ENCODE measurements at regions not wholly inside any gene's neighbourhood (a gene's known extent, or its start where the extent isn't known, plus 50 kb on each side); places are given as distances from the start of the nearest gene placed in this dataset.

DNA sequence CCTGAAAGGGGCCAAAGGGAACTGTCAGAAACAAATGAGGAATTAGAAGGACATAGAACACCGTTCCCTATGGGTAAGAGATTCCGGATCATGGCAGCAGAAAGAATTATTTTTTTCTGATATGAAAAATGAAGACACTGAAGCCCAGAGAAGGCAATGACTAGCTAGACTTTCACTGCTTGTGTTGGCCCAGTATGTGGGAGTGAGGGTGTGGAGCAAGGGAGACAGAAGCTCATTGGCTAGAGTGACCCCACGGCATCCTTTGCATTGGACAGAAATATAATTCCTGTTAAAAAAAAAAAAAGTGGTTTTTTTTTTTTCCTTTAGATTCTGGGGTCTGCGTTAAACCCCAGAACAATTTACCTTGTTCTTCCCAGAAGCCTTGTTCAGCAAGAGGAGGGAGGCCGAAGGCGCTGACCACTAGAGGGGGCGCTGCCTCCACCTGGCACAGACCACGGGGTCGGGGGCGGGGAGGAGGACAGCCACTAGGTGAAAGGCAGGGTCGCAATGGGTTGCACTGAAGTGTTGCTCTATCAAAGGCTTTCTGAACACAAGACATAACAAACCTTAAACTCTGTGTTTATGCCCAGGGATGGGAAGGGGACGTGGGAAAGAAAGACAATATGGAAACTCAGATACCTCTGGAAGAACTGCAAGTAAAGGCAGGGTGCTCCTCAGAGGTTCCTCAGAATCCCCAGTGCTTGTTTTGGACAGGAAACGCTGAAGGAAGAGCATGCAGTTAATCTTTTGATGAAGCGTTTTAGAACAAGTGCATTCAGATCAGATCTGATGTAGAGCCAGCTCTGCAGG, 156.8 kb downstream of the KCNA5 start:
- H3K9me3 ChIP-seq (ENCODE audit: control insufficient read depth in 4 of 4, low read length in 3 of 4) = peaks cover 0 to 3% (median 0%) of the 10 kb centered on the region in 4 donors
- no peak for TF ChIP-seq SP1 (IDR thresholded peaks at IDR 0.05)
- TF ChIP-seq, protein P1, sequence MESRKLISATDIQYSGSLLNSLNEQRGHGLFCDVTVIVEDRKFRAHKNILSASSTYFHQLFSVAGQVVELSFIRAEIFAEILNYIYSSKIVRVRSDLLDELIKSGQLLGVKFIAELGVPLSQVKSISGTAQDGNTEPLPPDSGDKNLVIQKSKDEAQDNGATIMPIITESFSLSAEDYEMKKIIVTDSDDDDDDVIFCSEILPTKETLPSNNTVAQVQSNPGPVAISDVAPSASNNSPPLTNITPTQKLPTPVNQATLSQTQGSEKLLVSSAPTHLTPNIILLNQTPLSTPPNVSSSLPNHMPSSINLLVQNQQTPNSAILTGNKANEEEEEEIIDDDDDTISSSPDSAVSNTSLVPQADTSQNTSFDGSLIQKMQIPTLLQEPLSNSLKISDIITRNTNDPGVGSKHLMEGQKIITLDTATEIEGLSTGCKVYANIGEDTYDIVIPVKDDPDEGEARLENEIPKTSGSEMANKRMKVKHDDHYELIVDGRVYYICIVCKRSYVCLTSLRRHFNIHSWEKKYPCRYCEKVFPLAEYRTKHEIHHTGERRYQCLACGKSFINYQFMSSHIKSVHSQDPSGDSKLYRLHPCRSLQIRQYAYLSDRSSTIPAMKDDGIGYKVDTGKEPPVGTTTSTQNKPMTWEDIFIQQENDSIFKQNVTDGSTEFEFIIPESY (IDR thresholded peaks at IDR 0.05) = no peak
- no peak for TF ChIP-seq HNF4A (conservative IDR thresholded peaks at IDR 0.05)
- no peak for TF ChIP-seq EGR1 (IDR thresholded peaks at IDR 0.05; ENCODE audit: low read depth in 2 of 2)
- TF ChIP-seq, protein P2, sequence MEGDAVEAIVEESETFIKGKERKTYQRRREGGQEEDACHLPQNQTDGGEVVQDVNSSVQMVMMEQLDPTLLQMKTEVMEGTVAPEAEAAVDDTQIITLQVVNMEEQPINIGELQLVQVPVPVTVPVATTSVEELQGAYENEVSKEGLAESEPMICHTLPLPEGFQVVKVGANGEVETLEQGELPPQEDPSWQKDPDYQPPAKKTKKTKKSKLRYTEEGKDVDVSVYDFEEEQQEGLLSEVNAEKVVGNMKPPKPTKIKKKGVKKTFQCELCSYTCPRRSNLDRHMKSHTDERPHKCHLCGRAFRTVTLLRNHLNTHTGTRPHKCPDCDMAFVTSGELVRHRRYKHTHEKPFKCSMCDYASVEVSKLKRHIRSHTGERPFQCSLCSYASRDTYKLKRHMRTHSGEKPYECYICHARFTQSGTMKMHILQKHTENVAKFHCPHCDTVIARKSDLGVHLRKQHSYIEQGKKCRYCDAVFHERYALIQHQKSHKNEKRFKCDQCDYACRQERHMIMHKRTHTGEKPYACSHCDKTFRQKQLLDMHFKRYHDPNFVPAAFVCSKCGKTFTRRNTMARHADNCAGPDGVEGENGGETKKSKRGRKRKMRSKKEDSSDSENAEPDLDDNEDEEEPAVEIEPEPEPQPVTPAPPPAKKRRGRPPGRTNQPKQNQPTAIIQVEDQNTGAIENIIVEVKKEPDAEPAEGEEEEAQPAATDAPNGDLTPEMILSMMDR (IDR thresholded peaks at IDR 0.05; ENCODE audit: low read depth, low read length, missing input control) = peak; percentile 44
- TF ChIP-seq, protein P3, sequence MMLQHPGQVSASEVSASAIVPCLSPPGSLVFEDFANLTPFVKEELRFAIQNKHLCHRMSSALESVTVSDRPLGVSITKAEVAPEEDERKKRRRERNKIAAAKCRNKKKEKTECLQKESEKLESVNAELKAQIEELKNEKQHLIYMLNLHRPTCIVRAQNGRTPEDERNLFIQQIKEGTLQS (IDR thresholded peaks at IDR 0.05) = no peak
- TF ChIP-seq RAD21 (IDR thresholded peaks at IDR 0.05) = peak; percentile 69 to 77
- peaks cover 0 to 7% (median 2%) of the 10 kb centered on the region in 4 donors for H3K27me3 ChIP-seq (ENCODE audit: control insufficient read depth in 4 of 4, insufficient read depth in 4 of 4, low read length in 3 of 4)
- no peaks in the 10 kb centered on the region for H3K36me3 ChIP-seq (ENCODE audit: control insufficient read depth in 4 of 4, insufficient read depth in 3 of 4, low read depth in 1 of 4, low read length in 3 of 4)
- no peak overlapping the region for H3K27ac ChIP-seq (ENCODE audit: low read depth in 1 of 2, low read length in 2 of 2)
- no peaks in the 10 kb centered on the region for H3K4me1 ChIP-seq (ENCODE audit: control insufficient read depth in 4 of 4, insufficient read depth in 4 of 4, low read length in 3 of 4)
- H3K9ac ChIP-seq (ENCODE audit: low read depth in 1 of 2, low read length in 2 of 2) = no peak overlapping the region
- WGBS = 21% methylated on average over 14 of the region's 14 CpGs
- H3K4me3 ChIP-seq (ENCODE audit: low read depth in 1 of 3, low read length in 3 of 3) = no peak overlapping the region
- peak; percentile 81 for DNase-seq (ENCODE audit: low spot score)

DNA sequence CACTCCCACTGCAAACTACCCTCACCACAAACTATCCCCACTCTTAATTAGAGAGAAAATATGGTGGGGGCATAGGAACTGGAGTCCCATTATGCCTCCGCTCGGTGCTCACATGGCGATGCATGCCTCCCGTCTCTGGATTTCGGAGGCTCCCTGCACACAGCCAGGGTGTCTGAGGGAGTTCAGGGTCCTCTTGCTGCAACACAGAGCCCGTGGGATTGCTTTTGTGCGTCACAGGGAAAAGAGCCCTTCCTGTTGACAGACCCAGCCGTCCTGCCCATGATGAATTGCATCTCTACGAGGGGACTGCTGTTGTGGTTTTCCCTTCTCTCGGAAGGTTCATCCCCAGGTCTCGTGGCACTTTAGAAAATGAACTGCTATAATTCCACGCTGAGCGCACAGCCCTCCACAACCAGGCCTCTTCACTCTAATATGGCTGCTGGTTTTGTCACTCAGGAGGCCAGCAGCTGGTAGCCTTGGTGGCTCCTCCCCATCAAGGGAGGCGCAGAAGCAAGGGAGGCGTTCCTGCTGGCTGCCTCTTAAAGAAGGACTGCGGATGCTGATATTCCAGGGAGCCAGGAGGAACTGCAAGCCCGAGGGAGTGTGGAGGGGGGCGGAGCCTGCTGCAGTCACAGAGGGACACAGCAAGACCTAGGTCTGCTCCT, 158.0 kb downstream of the KCNA5 start:
- Histone ChIP-seq H3K9ac (ENCODE audit: low read depth in 1 of 2, low read length in 2 of 2) (no peak overlapping the region), H3K27ac (ENCODE audit: low read depth in 1 of 2, low read length in 2 of 2) (no peak overlapping the region)
- no peak for DNase-seq (ENCODE audit: low spot score)

More for the DNA sequence above, 158.0 kb downstream of the KCNA5 start:
- Histone ChIP-seq H3K4me1 (ENCODE audit: control insufficient read depth in 4 of 4, insufficient read depth in 4 of 4, low read length in 3 of 4) (no peaks in the 10 kb centered on the region), H3K4me3 (ENCODE audit: low read depth in 1 of 3, low read length in 3 of 3) (no peak overlapping the region), H3K9me3 (ENCODE audit: control insufficient read depth in 4 of 4, low read length in 3 of 4) (peaks cover 0 to 3% (median 0%) of the 10 kb centered on the region in 4 donors), H3K27me3 (ENCODE audit: control insufficient read depth in 4 of 4, insufficient read depth in 4 of 4, low read length in 3 of 4) (peaks cover 0 to 7% (median 2%) of the 10 kb centered on the region in 4 donors), H3K36me3 (ENCODE audit: control insufficient read depth in 4 of 4, insufficient read depth in 3 of 4, low read depth in 1 of 4, low read length in 3 of 4) (no peaks in the 10 kb centered on the region)
- WGBS = 72% methylated on average over 18 of the region's 18 CpGs
- TF ChIP-seq GABPA (IDR thresholded peaks at IDR 0.05 in 1 of 2, conservative IDR thresholded peaks at IDR 0.05 in 1 of 2) = no peak
- TF ChIP-seq, protein P2 (IDR thresholded peaks at IDR 0.05; ENCODE audit: low read depth, low read length, missing input control) = no peak
- TF ChIP-seq RXRA (IDR thresholded peaks at IDR 0.05) = no peak
- TF ChIP-seq, protein P3 (IDR thresholded peaks at IDR 0.05) = no peak
- peak; percentile 21 for TF ChIP-seq SP1 (IDR thresholded peaks at IDR 0.05)
- TF ChIP-seq RAD21 (IDR thresholded peaks at IDR 0.05) = peak; percentile 8 to 12
